CD14-positive monocyte (primary cell): ENCODE measurements at regions not wholly inside any gene's neighbourhood (a gene's known extent, or its start where the extent isn't known, plus 50 kb on each side); places are given as distances from the start of the nearest gene placed in this dataset.

Experiments used
- DNase-seq, 3 donors: peaks; one replicate each; pipeline ENCODE4 v3.0.0-alpha.2; 2011 to 2022
- H2AFZ ChIP-seq: 2 replicates; pipeline ENCODE4 v1.6.0; 2012; ENCODE audit warnings: mild to moderate bottlenecking, low read depth, low read length, inconsistent platforms; ENCODE audit not compliant: insufficient read depth, poor library complexity, severe bottlenecking
- H3K27ac ChIP-seq, 2 donors: 1 replicate in 1 of 2; 2 replicates in 1 of 2; pipeline ENCODE4 v1.5.1; 2012 to 2013; ENCODE audit warnings: low read length in 2 of 2, control low read depth in 1 of 2, inconsistent platforms in 1 of 2, low read depth in 1 of 2, mild to moderate bottlenecking in 1 of 2
- H3K27me3 ChIP-seq, 2 donors: one replicate each; pipeline versions ENCODE4 v1.6.0 to v1.6.1; 2011 to 2013; ENCODE audit warnings: low read length in 2 of 2; ENCODE audit not compliant: control insufficient read depth in 2 of 2, insufficient read depth in 2 of 2
- H3K36me3 ChIP-seq, 2 donors: replicated peaks in 1 of 2; 1 replicate in 1 of 2; 2 replicates in 1 of 2; pipeline versions ENCODE4 v1.5.1 to v1.6.1; 2012 to 2013; ENCODE audit warnings: low read length in 2 of 2, control low read depth in 1 of 2, inconsistent platforms in 1 of 2, mild to moderate bottlenecking in 1 of 2; ENCODE audit not compliant: insufficient read depth in 2 of 2, control insufficient read depth in 1 of 2
- H3K4me1 ChIP-seq, 2 donors: 1 replicate in 1 of 2; 2 replicates in 1 of 2; pipeline versions ENCODE4 v1.5.1 to v1.6.1; 2012 to 2013; ENCODE audit warnings: low read length in 2 of 2, control low read depth in 1 of 2, inconsistent platforms in 1 of 2, mild to moderate bottlenecking in 1 of 2, moderate library complexity in 1 of 2; ENCODE audit not compliant: insufficient read depth in 2 of 2, control insufficient read depth in 1 of 2
- H3K4me2 ChIP-seq: replicated peaks from 2 replicates; pipeline ENCODE3; 2012; ENCODE audit warnings: low read length, moderate library complexity, mild to moderate bottlenecking; ENCODE audit not compliant: poor library complexity, severe bottlenecking; ENCODE audit errors: extremely low read depth
- H3K4me3 ChIP-seq, 3 experiments: fragments of 200-600 bp in 1 of 3; sonication (generic) in 1 of 3; replicated peaks in 1 of 3; 1 replicate in 2 of 3; 2 replicates in 1 of 3; pipeline ENCODE4 v1.5.1; 2011 to 2013; ENCODE audit warnings: low read length in 3 of 3, mild to moderate bottlenecking in 3 of 3, control low read depth in 2 of 3, low read depth in 2 of 3, inconsistent platforms in 1 of 3, moderate library complexity in 1 of 3
- H3K79me2 ChIP-seq: 2 replicates; pipeline ENCODE4 v1.6.0; 2012; ENCODE audit warnings: mild to moderate bottlenecking, control low read depth, inconsistent platforms, low read length, moderate library complexity; ENCODE audit not compliant: insufficient read depth
- H3K9ac ChIP-seq: 2 replicates; pipeline ENCODE4 v1.6.0; 2017; ENCODE audit warnings: low read length, mild to moderate bottlenecking; ENCODE audit not compliant: insufficient read depth, poor library complexity, severe bottlenecking
- H3K9me3 ChIP-seq, 2 donors: replicated peaks in 1 of 2; 1 replicate in 1 of 2; 2 replicates in 1 of 2; pipeline versions ENCODE4 v1.5.1 to v1.6.1; 2012 to 2013; ENCODE audit warnings: low read length in 2 of 2, control low read depth in 1 of 2; ENCODE audit not compliant: control insufficient read depth in 1 of 2, insufficient read depth in 1 of 2
- H4K20me1 ChIP-seq: 2 replicates; pipeline ENCODE4 v1.6.0; 2012; ENCODE audit warnings: mild to moderate bottlenecking, low read length, control low read depth, moderate library complexity; ENCODE audit not compliant: insufficient read depth
- H3K27ac Mint-ChIP-seq, 7 donors: one replicate each; pipeline ENCODE4 v1.8.0; 2020; ENCODE audit warnings: mild to moderate bottlenecking in 7 of 7, mixed read lengths in 7 of 7, moderate library complexity in 6 of 7, inconsistent platforms in 2 of 7
- H3K27me3 Mint-ChIP-seq, 3 donors: one replicate each; pipeline ENCODE4 v1.8.0; 2021 to 2022; ENCODE audit warnings: low read depth in 3 of 3, mild to moderate bottlenecking in 3 of 3, mixed read lengths in 3 of 3, moderate library complexity in 3 of 3, inconsistent platforms in 1 of 3
- H3K36me3 Mint-ChIP-seq, 2 donors: one replicate each; pipeline ENCODE4 v1.8.0; 2020; ENCODE audit warnings: mixed read lengths in 2 of 2, inconsistent platforms in 1 of 2, mild to moderate bottlenecking in 1 of 2
- H3K4me1 Mint-ChIP-seq: one replicate; pipeline ENCODE4 v1.8.0; 2020; ENCODE audit warnings: mild to moderate bottlenecking, mixed read lengths
- H3K4me3 Mint-ChIP-seq, 2 donors: one replicate each; pipeline ENCODE4 v1.8.0; 2020; ENCODE audit warnings: mild to moderate bottlenecking in 2 of 2, mixed read lengths in 2 of 2, moderate library complexity in 1 of 2
- H3K9me3 Mint-ChIP-seq, 7 donors: one replicate each; pipeline ENCODE4 v1.8.0; 2020 to 2022; ENCODE audit warnings: mixed read lengths in 7 of 7, mild to moderate bottlenecking in 6 of 7, moderate library complexity in 6 of 7, inconsistent platforms in 2 of 7
- CTCF ChIP-seq: fragments of 200-600 bp; IDR thresholded peaks from one replicate; pipeline ENCODE4 v1.8.0; 2022; ENCODE audit warnings: antibody characterized with exemption, mild to moderate bottlenecking
- WGBS: methylation state at CpG from one replicate; pipeline ENCODE4 v1.1.5; 2013; ENCODE audit warnings: missing lambda C conversion rate; ENCODE audit not compliant: insufficient coverage; 5-methylcytosine and 5-hydroxymethylcytosine counted together
- intact Hi-C, 2 donors: fragments of 100-400 bp; cut with micrococcal nuclease; formaldehyde crosslinking; loops; one replicate each; pipeline versions ENCODE4 v1.15.0 to v1.15.1; 2023

DNA sequence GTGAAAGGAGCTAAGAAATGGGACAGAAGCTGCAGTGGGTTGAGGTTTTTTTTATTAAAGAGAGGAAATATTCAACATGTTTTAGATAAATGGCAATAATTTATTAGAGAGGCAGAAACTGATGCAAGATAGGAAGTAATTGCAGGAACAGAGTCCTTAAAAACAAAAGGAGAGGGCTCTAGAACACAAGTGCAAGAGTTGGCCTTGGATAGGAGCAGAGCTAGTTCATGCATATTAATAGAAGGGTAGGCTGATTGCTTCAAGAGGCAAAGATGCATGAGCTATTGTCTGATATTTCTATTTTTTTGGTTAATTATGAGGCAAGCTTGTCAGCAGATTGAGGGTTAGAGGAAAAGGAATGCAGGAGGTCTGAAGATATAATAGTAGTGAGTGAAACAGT is 91.0 kb upstream of the GPRIN3 start:
- DNase-seq, result no peak
- H2AFZ ChIP-seq, result no peak overlapping the region
- H3K79me2 ChIP-seq, result no peaks in the 10 kb centered on the region
- H3K27ac Mint-ChIP-seq, result no peak overlapping the region
- no peaks in the 10 kb centered on the region for H3K9me3 ChIP-seq
- H3K4me1 Mint-ChIP-seq, result no peaks in the 10 kb centered on the region
- H3K4me1 ChIP-seq, result no peaks in the 10 kb centered on the region
- H3K36me3 Mint-ChIP-seq, result no peaks in the 10 kb centered on the region
- no peak overlapping the region for H3K4me2 ChIP-seq
- peaks cover 0 to 3% (median 0%) of the 10 kb centered on the region in 7 donors for H3K9me3 Mint-ChIP-seq
- H3K4me3 Mint-ChIP-seq, result no peak overlapping the region
- no peaks in the 10 kb centered on the region for H4K20me1 ChIP-seq
- H3K27me3 ChIP-seq, result no peaks in the 10 kb centered on the region
- no peak overlapping the region for H3K9ac ChIP-seq
- H3K36me3 ChIP-seq, result no peaks in the 10 kb centered on the region
- H3K4me3 ChIP-seq, result no peak overlapping the region
- H3K27ac ChIP-seq, result no peak overlapping the region
- no peaks in the 10 kb centered on the region for H3K27me3 Mint-ChIP-seq
- intact Hi-C loops, result no loop called here
- TF ChIP-seq CTCF, result no peak

GRCh38 chr4:89398146-89398545 is 90.5 kb upstream of the GPRIN3 start:
- H2AFZ ChIP-seq, result no peak overlapping the region
- H3K27ac ChIP-seq, result no peak overlapping the region
- no peak overlapping the region for H3K9ac ChIP-seq
- Mint-ChIP-seq H3K4me1 (no peaks in the 10 kb centered on the region), H3K36me3 (no peaks in the 10 kb centered on the region), H3K9me3 (peaks cover 0 to 3% (median 0%) of the 10 kb centered on the region in 7 donors), H3K4me3 (no peak overlapping the region), H3K27ac (no peak overlapping the region), H3K27me3 (no peaks in the 10 kb centered on the region)
- H3K36me3 ChIP-seq, result no peaks in the 10 kb centered on the region
- H3K4me2 ChIP-seq, result no peak overlapping the region
- no peaks in the 10 kb centered on the region for H3K27me3 ChIP-seq
- 48% methylated on average over 3 of the region's 4 CpGs for whole genome bisulfite sequencing
- no peaks in the 10 kb centered on the region for H3K9me3 ChIP-seq
- no peak overlapping the region for H3K4me3 ChIP-seq
- H4K20me1 ChIP-seq, result no peaks in the 10 kb centered on the region
- TF ChIP-seq CTCF, result no peak
- H3K4me1 ChIP-seq, result no peaks in the 10 kb centered on the region
- intact Hi-C loops, result no loop called here
- H3K79me2 ChIP-seq, result no peaks in the 10 kb centered on the region
- DNase-seq, result no peak
